GM21390 (cell line): ENCODE measurements at regions not wholly inside any gene's neighbourhood (a gene's known extent, or its start where the extent isn't known, plus 50 kb on each side); places are given as distances from the start of the nearest gene placed in this dataset.

Experiments used
- ATAC-seq: cut with Tn5 transposase; IDR thresholded peaks from one replicate; pipeline ENCODE4 v1.9.1; 2021; ENCODE audit not compliant: unreplicated experiment

GRCh38 chr6:104326173-104327001 is 533.3 kb downstream of the HACE1 start:
- ATAC-seq = peak; percentile 61

DNA sequence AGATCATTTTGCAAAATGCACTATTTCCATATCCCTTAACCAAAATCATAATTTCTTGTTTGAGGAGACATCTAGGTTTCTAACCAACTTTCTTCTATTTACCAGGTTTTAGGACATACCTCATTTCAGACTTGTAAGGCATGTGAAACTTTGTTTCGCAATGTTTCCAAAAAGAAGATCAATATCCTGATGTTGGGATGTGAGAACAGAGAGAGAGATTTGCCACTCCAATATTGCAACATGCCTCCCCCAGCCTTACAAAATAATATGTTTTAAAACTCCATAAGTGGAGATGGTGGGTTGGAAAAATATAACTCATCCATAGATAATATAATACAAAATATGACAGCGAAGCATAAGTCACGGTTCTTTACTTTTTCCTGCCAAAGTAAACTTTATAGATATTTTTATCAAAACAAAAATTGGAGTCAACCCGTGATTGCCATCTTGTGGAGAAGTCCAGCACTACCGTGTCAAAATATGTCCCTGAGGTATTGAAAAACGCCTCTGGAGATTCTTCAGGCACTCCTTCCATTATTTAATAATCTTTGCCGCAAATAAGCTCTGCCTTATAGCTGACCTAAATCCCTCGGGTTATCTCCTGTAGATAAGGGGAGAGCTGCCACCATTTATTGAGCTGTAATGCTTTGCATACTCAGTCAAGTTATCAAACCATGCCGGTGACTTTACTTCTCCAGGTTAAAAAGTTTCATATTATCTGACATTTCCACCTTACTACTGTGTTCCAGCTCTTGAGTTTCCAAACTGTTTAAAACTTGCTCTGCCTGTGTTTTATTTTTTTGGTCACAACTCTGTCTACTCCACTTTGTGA is 534.2 kb downstream of the HACE1 start:
- ATAC-seq = no peak

- no peak for ATAC-seq
Observed at GRCh38 chr6:104324301-104324700, 535.4 kb downstream of the HACE1 start.

- ATAC-seq = no peak
Observed at GRCh38 chr6:104322841-104323240, 536.9 kb downstream of the HACE1 start.

- no peak for ATAC-seq
Observed at GRCh38 chr6:104321301-104321700, 538.4 kb downstream of the HACE1 start.

DNA sequence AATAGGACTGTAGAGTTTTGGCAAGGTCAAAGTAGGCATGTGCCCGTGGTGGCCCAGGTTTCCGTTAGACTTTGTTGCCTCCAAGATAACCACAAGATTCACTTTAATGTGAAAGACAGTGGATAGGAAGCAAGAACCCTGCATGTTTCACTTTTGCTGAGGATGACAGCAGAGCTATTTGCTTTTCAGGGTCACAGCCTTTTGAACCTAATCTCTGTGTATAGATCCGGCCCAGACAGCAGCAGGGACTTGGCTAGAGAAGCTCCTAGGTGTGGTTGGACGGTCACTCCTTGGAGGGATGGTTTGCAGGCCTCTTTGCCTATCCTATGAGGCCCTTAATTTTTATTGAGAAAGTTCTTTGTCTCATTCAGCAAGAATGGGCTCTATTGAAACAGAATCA is 538.8 kb downstream of the HACE1 start:
- no peak for ATAC-seq

DNA sequence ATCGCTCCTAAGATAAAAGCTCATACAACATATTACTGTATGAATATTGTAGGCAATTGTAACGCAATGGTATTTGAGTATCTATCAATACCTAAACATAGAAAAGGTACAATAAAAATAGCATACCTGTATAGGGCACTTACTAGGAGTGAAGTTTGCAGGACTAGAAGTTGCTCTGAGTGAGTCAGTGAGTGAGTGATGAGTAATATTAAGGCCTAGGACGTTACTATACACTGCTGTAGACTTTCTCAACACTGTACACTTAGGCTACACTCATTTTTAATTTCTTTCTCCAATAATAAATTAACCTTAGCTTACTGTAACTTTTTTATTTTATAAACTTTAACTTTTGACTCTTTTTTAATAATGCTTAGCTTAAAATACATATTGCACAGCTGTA is 546.9 kb downstream of the HACE1 start:
- ATAC-seq = no peak

GRCh38 chr6:104306211-104306610 is 553.5 kb downstream of the HACE1 start:
- ATAC-seq = no peak

GRCh38 chr6:104305206-104305605 is 554.5 kb downstream of the HACE1 start:
- ATAC-seq = no peak

GRCh38 chr6:104301951-104302350 is 557.8 kb downstream of the HACE1 start:
- ATAC-seq = no peak

- ATAC-seq = no peak
Observed at GRCh38 chr6:104286641-104287040, 573.1 kb downstream of the HACE1 start.

DNA sequence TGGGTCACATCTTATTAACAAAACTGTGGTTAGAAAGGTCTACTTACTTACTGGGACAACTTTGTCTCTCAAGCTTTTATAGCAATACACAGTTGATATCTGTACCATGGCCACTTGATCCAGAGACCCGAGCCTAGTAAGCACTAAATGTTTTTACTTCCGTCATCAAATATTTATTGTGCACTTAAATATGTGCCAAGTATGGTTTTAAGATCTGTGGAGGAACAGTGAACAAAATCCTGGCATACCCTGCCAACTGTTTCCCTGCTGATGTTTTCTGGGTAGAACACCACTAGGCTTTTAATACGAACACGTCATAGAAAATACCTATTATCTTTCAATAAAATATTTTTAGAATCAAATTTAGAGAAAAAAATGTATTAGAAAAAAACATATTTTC is 574.8 kb downstream of the HACE1 start:
- ATAC-seq = no peak

DNA sequence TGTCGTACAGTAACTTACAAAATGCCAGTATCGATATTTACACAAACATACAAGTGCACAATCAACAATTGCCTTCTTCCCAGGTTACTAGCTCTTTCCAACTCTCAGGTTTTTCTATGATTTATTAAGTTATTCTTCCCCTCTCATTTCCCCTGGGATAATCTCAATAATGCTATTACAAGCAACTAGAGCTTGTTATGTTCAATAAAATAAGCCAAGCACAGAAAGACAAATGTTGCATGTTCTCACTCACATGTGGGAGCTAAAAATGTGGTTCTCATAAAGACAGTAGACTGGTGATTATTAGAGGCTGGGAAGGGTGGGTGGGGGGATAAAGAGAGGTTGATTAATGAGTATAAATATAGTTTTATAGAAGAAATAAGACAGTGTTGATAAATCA is 577.1 kb downstream of the HACE1 start:
- no peak for ATAC-seq

DNA sequence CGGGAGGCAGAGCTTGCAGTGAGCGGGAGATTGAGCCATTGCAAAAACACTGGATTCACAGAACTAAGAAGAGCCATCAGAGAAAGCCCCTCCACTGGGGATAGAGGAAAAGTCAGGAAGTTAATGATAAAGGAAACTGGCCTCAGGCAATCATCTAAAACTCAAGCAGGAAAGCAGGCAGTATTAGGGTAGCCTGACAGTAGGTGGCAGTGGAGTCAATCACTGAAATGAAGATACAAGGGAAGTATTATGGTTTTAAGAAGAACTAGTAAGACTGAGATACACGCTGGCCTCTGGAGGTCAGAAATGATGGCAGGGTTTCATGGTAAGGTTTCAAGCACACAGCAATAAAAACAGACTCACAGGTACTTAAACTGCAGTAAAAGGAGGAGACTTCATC is 578.3 kb downstream of the HACE1 start:
- no peak for ATAC-seq

DNA sequence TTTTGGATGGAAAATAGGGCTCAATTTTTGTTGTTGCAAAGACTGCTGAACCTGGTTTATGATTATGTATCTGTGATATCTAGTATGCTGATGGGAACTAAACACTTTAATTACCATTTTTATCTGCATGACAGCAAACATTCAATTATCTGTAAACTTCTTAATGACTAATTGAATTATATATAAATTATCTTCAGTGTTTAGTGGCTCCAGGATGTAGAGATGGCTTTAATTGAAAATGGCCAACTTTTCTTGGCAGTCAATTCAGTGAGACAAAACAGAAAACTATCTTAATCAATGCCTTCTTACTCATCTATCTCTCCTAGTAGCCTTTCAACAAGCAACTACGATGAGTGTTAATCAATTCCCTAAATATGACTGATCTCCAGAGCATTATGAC is 591.3 kb downstream of the HACE1 start:
- no peak for ATAC-seq

GRCh38 chr6:104266922-104267321 is 592.8 kb downstream of the HACE1 start:
- ATAC-seq = no peak

- no peak for ATAC-seq
Observed at GRCh38 chr6:104256646-104257045, 603.1 kb downstream of the HACE1 start.

- ATAC-seq = no peak
Observed at GRCh38 chr6:104253236-104253635, 606.5 kb downstream of the HACE1 start.

DNA sequence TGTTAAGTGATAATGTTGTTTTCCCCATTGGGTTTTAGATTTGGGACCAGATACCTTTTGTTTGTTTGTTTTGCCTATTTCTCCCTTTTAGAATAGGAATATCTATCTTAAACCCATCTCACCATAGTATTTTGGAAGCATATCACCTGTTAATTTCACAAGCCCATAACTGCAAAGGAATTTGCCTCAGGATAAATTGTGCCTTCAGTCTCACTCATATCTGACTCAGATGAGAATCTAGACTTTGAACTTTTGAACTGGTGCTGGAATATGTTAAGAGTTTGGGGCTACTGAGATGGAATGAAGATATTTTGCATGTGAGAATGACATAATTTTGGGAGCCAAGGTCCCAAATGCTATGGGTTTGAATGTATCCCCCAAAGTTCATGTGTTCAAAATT is 607.4 kb downstream of the HACE1 start:
- no peak for ATAC-seq

DNA sequence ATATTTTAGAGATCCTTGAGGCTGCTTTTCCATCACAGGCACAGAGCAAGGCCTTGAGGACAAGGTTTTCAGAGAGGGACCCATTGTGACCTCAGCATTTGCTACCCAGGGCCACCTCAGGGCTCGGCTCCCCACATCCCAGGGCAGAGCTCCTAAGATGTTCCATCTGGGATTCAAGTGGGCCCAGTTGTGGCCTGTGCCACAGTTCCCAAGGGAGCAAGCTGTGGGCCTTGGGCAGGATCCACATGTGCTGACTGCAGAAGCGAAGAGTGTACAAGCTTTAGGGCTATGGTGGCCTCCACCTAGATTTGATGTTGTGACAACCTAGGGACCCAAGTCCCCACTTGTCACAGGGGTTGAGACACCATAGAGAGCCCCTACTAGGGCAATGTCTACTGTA is 608.1 kb downstream of the HACE1 start:
- ATAC-seq = no peak

- no peak for ATAC-seq
Observed at GRCh38 chr6:104240865-104241264, 618.9 kb downstream of the HACE1 start.

- no peak for ATAC-seq
Observed at GRCh38 chr6:104239971-104240370, 619.7 kb downstream of the HACE1 start.
